ENCODE measurements at regions not wholly inside any gene's neighbourhood (a gene's known extent, or its start where the extent isn't known, plus 50 kb on each side); places are given as distances from the start of the nearest gene placed in this dataset.

DNA sequence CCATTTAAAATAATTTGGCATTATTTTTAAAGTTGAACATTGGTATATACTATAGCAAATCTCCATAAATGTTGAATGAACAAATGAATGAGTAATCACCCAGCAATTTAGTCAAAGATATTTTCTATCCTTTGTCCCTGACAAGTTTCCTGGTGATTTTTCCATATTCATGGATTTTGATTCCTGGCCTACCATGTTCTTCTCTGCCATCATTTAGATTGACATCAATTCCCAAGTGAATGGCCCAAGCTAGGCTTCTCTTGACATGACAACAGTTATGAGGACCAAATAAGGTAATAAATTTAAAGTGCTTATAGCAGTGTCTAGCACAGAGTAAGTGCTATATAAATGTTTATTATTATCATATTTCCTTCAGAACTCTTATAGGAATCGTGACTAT, 120.1 kb upstream of the ADGRF1 start:
- no peak for FAIRE-seq
- no peak for DNase-seq (ENCODE audit: insufficient read length)
- no peak for TF ChIP-seq POLR2AphosphoS5 (IDR thresholded peaks at IDR 0.05; ENCODE audit: low read depth, low read length)
- TF ChIP-seq POLR2A (IDR thresholded peaks at IDR 0.05; ENCODE audit: low read depth, low read length) = no peak
- TF ChIP-seq TAF1 (IDR thresholded peaks at IDR 0.05; ENCODE audit: borderline replicate concordance, low read depth, low read length) = no peak

DNA sequence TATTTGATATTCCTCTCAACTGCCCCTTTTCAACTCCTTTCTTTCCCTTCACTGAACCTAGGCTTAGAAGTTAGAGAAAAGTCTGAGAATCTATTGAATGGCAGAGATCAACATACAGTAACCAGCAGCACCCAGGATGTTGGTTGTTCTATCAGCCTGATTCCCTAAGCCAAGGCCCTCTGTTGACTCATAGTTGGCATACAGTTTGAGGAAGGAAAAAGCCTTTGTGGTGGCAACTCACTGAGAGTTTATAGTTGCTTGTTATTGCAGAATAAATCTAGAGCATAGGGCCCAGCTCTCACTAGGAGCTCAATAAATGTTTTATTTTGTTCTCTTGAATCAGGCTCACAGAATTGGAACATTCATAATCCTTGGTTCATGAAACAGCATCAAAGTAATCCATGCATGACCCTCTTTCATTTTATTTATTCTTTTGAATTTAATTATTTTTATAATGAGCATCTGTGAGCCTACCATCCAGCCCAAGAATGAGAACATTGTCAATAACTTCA, 119.1 kb upstream of the ADGRF1 start:
- no peak for TF ChIP-seq POLR2AphosphoS5 (IDR thresholded peaks at IDR 0.05; ENCODE audit: low read depth, low read length)
- TF ChIP-seq TAF1 (IDR thresholded peaks at IDR 0.05; ENCODE audit: borderline replicate concordance, low read depth, low read length) = no peak
- no peak for TF ChIP-seq POLR2A (IDR thresholded peaks at IDR 0.05; ENCODE audit: low read depth, low read length)
- no peak for FAIRE-seq
- DNase-seq (ENCODE audit: insufficient read length) = no peak

DNA sequence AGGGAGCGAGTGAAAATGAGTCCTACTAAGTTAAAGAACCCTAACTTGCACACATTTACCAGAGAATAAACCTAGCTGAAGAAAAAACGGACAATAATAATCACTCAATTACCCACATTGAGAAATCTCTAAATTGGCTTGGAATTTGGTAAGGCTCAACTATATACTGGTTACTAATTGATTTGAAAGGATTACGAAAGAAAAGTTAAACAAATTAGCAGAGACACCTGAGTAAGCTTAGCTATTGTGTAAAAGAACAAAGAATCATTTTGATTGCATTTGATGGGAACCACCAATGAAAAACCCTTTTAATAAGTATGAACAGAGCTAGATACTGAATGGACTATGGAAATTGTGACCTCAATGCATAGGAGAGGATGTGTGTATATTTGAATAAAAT, 118.6 kb upstream of the ADGRF1 start:
- FAIRE-seq = no peak
- TF ChIP-seq POLR2A (IDR thresholded peaks at IDR 0.05; ENCODE audit: low read depth, low read length) (no peak), POLR2AphosphoS5 (IDR thresholded peaks at IDR 0.05; ENCODE audit: low read depth, low read length) (no peak)
- no peak for DNase-seq (ENCODE audit: insufficient read length)

DNA sequence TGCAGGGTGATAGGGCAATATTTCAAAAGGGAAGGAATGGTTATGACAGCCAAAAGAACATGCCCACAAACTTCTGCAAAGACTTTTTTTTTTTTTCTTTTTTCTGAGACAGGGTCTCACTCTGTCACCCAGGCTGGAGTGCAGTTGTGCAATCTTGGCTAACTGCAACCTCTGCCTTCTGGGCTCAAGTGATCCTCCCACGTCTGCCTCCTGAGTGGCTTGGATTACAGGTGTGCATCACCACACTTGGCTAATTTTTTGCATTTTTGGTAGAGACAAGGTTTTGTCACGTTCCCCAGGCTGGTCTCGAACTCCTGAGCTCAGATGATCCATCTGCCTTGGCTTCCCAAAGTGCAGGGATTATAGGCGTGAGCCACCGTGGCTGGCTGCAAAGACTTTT, 117.6 kb upstream of the ADGRF1 start:
- DNase-seq (ENCODE audit: insufficient read length) = no peak
- TF ChIP-seq POLR2A (IDR thresholded peaks at IDR 0.05; ENCODE audit: low read depth, low read length) (no peak), TAF1 (IDR thresholded peaks at IDR 0.05; ENCODE audit: borderline replicate concordance, low read depth, low read length) (no peak)
- FAIRE-seq = no peak

DNA sequence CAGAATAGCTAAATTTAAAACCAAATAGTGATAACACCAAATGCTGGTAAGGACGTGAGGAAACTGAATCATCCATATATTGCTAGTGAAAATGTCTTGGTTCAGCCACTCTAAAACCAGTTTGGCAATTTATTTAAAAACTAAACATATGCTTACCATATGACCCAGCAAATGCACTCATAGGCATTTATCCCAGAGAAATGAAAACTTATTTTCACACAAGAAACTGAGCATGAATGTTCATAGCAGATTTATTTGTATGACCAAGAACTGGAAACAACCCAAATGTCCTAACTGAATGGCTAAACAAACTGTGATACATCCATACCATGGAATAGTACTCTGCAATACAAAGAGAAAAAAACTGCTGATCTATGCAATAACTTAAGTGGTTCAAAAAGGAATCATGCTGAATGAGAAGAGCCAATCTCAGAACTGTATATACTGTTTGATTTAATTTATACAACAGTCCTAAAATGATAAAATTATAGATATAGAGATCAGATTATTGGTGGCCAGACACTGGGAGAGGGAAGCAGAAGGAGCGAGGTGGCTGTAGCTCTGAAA, 115.6 kb upstream of the ADGRF1 start:
- no peak for FAIRE-seq
- no peak for DNase-seq (ENCODE audit: insufficient read length)
- no peak for TF ChIP-seq POLR2AphosphoS5 (IDR thresholded peaks at IDR 0.05; ENCODE audit: low read depth, low read length)
- TF ChIP-seq POLR2A (IDR thresholded peaks at IDR 0.05; ENCODE audit: low read depth, low read length) = no peak
- no peak for TF ChIP-seq TAF1 (IDR thresholded peaks at IDR 0.05; ENCODE audit: borderline replicate concordance, low read depth, low read length)

DNA sequence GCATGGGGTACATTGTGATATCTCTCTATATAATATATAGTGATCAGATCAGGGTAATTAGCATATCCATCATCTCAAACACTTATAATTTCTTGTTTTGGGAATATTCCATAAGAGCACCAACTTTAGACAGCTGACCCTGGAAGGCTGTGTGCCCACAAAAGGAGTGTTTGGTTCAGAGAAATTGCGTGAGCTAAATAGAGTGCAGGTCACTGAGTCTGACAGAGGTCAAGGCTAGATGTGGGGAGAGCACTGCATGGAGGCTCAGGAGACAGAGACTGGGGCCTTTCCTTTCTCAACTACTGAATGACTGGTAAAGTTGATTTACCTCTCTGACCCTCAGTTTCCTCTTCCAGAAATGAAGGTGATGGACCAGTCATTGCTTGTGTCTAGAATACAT, 114.9 kb upstream of the ADGRF1 start:
- DNase-seq (ENCODE audit: insufficient read length) = no peak
- TF ChIP-seq TAF1 (IDR thresholded peaks at IDR 0.05; ENCODE audit: borderline replicate concordance, low read depth, low read length) (no peak), POLR2AphosphoS5 (IDR thresholded peaks at IDR 0.05; ENCODE audit: low read depth, low read length) (no peak), POLR2A (IDR thresholded peaks at IDR 0.05; ENCODE audit: low read depth, low read length) (no peak)

DNA sequence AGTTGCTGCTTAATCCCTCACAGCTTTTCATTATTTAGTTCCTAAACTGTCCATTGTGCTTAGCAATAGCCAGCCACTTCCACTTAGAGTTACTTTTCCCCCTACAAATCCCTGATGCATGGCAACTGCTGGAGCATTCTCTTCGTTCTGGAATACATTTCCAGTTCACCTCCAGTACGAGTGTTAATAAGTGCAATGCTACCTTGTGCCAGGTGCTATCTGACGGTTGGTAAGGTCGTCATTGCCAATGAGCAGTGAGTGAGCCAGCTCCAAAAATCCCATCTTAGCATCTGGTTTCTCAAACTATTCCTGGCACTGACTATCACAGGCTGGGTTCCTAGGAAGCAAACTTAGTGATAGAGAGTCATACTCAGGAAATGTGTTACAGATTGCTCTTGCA, 114.1 kb upstream of the ADGRF1 start:
- TF ChIP-seq TAF1 (IDR thresholded peaks at IDR 0.05; ENCODE audit: borderline replicate concordance, low read depth, low read length) = no peak
- no peak for TF ChIP-seq POLR2AphosphoS5 (IDR thresholded peaks at IDR 0.05; ENCODE audit: low read depth, low read length)
- no peak for TF ChIP-seq POLR2A (IDR thresholded peaks at IDR 0.05; ENCODE audit: low read depth, low read length)
- DNase-seq (ENCODE audit: insufficient read length) = no peak
- FAIRE-seq = no peak

More for the DNA sequence above, 114.9 kb upstream of the ADGRF1 start:
- no peak for FAIRE-seq

DNA sequence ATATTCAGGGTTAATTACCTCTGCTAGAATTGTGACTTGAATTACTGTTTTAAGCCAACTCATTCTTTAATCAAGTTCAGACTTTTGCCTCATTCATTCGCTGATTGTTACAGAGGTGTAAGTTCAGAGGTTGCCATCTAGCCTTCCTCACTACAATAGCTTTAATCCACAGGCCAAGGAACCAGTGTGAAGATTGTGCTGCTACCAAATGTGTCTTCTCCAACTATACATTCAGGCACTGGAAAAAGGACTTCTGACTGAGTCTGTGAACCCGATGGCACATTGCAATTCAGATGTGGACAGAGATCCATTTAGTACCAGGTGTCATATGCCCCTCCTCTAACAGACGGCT, 111.2 kb upstream of the ADGRF1 start:
- no peak for FAIRE-seq
- no peak for DNase-seq (ENCODE audit: insufficient read length)

DNA sequence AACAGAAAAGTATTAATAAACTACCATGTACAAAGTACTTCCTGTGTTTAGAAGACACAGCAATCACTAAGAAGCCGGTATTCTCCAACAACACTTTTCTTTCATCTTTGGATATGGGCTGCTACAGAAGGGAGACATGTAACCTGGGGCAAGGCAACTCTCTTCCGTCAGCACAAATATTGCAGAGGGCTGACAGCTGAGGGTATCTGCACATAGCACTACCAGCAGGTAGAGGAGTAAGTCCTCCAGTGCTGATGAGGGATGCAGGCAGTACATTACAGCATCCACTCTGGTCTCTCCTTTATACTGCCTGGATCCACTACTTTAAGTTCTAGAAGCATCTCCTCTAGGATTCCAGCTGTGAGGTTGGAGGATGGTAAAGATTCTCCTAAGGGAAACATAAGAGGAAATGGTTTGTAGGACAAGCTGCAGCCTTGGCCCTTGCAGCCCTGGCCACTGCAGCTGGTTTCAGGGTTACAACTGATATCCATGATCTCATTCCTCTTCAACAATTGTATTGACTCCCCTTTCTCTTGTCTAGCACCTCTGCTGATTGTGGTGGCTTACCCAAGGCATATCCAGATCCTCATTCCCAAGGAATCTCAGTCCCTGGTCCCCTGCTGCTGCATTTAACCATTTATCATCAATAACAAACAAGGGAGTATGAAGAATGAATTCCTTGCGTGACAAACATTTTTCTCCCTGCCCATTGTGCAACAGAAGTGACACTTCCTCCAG, 110.7 kb upstream of the ADGRF1 start:
- FAIRE-seq (no peak), DNase-seq (ENCODE audit: insufficient read length) (no peak)
- no peak for TF ChIP-seq TAF1 (IDR thresholded peaks at IDR 0.05; ENCODE audit: borderline replicate concordance, low read depth, low read length)

More for the DNA sequence above, 111.2 kb upstream of the ADGRF1 start:
- no peak for TF ChIP-seq POLR2AphosphoS5 (IDR thresholded peaks at IDR 0.05; ENCODE audit: low read depth, low read length)
- TF ChIP-seq POLR2A (IDR thresholded peaks at IDR 0.05; ENCODE audit: low read depth, low read length) = no peak
- no peak for TF ChIP-seq TAF1 (IDR thresholded peaks at IDR 0.05; ENCODE audit: borderline replicate concordance, low read depth, low read length)

DNA sequence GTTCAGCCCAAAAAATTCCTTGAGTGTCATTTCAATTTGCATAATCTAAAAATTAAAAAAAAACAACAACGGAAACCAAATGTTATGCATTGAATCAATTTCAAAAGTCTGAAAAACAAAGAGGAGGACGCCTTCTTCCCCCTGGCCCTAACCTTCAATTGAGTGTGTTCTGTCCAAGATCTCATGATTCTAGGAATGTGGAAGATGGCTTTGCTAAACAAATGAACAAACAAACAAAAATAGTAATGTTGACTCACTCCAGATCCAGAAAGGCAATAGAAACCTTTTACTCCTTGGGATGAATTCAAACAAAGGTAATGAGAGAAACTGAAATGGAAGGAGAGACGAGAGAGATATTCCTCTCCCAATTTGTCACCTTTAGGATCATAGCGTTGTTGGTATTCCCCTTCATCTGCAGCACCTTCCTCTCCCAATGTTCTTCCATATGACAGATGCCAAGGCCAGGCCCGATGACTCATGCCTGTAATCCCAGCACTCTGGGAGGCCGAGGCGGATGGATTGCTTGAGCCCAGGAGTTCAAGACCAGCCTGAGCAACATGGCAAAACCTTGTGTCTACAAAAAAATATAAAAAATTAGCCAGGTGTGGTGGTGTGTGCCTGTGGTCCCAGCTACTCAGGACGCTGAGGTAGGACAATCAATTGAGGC, 109.2 kb upstream of the ADGRF1 start:
- FAIRE-seq (no peak), DNase-seq (ENCODE audit: insufficient read length) (no peak)
- TF ChIP-seq POLR2AphosphoS5 (IDR thresholded peaks at IDR 0.05; ENCODE audit: low read depth, low read length) (no peak), TAF1 (IDR thresholded peaks at IDR 0.05; ENCODE audit: borderline replicate concordance, low read depth, low read length) (no peak), POLR2A (IDR thresholded peaks at IDR 0.05; ENCODE audit: low read depth, low read length) (no peak)

DNA sequence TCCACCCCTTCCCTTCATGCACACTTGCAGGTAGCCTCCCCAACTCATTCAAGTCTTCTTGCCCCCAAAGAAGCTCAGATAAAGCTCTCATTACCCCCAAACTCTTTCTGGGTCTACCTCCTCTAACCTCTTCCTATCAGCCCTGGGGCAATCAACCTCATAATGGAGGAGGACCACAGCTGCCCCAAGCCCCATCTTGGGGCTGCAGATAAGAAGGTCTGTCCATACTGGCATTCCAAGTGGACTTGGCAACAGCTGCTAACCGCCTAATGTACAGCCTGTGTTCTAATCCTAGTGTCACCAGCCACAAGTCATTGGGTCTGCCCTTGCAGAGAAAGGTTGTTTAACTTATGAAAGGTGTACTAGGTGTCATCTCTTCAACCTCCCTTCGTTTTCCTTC, 107.4 kb upstream of the ADGRF1 start:
- no peak for FAIRE-seq
- no peak for DNase-seq (ENCODE audit: insufficient read length)
- TF ChIP-seq POLR2A (IDR thresholded peaks at IDR 0.05; ENCODE audit: low read depth, low read length) = no peak
- TF ChIP-seq POLR2AphosphoS5 (IDR thresholded peaks at IDR 0.05; ENCODE audit: low read depth, low read length) = no peak
- no peak for TF ChIP-seq TAF1 (IDR thresholded peaks at IDR 0.05; ENCODE audit: borderline replicate concordance, low read depth, low read length)

DNA sequence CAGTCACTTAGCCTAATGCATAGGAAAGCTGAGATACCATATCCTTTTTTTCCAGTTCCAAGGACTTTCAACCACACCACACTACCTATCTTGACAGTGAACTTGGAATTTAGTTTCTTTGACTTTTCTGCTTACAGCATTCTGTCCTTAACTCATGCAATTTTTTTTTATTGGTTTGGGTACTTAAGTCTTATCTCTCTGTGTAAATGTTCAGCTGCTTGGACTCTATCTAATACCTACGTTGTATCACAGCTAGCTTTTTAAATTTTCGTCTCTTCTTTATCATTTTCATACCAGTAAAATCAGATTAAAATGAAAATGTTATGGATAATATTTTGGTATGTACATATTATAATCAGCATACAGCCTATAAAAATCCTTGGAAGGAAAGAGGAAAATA, 106.9 kb upstream of the ADGRF1 start:
- FAIRE-seq (no peak), DNase-seq (ENCODE audit: insufficient read length) (no peak)
- TF ChIP-seq POLR2A (IDR thresholded peaks at IDR 0.05; ENCODE audit: low read depth, low read length) (no peak), TAF1 (IDR thresholded peaks at IDR 0.05; ENCODE audit: borderline replicate concordance, low read depth, low read length) (no peak), POLR2AphosphoS5 (IDR thresholded peaks at IDR 0.05; ENCODE audit: low read depth, low read length) (no peak)

All from GM12892 (cell line).